NCI-H774 (cell line): ENCODE measurements at regions not wholly inside any gene's neighbourhood (a gene's known extent, or its start where the extent isn't known, plus 50 kb on each side); places are given as distances from the start of the nearest gene placed in this dataset.

ENCODE experiments used
- DNase-seq: peaks from one replicate; lab custom pipeline; 2025; lab: John Stamatoyannopoulos, UW

DNA sequence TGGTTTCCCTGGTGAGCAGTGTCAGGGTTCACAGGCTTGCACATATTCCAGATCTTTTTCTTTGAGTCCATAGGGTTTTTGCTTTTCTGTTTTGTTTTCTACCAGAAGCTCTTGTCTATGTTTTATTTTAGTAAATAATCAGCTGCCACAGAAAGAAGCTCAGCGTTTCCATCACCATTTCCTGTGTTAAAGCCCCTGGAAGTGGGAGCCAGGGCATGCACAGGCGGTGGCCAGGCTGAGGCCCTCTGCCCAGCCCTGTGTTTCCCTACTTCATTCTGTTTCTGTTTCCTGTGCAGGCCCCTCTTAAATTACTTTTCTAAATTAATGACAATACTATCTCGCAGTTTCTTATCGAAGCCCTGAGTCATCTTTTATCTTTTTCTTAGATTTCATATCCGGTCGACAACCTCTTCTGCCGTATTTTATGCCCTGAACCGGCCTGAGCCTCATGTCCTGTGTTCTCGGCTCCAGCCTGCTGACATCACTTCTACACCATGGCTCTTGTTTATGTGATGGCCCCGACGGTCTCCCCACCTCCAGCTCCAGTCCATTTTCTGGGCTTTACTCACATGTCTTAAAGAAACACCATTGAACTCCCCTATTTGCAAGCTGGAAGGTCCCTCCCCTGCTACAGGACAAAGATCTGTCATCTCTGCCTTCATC is 442.2 kb downstream of the TCERG1L start:
- DNase-seq, result no peak

- no peak for DNase-seq
Observed at GRCh38 chr10:130871406-130871805, 440.1 kb downstream of the TCERG1L start.

- no peak for DNase-seq
Observed at GRCh38 chr10:130873636-130874035, 437.9 kb downstream of the TCERG1L start.

DNA sequence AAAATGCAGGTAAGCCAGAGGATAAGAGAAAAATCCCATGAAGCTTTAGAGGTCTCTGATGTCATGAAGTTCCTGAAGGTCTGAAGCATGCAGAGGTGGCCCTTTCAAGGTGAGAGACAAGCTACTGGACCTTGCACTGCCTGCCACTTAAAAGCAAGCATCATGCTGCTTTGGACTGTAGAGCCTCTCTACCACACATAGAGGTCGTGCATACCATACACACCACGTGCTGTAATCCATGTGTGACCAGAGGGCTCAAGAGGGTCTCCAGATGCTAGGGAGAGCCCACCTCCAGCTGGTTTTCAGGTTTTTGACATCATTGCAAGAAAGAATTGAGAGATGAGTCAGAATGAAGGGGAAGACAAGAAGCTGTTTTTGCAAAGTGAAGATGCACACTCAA is 436.4 kb downstream of the TCERG1L start:
- DNase-seq, result no peak

- DNase-seq, result no peak
Observed at GRCh38 chr10:130875897-130876472, 435.5 kb downstream of the TCERG1L start.

- no peak for DNase-seq
Observed at GRCh38 chr10:130877126-130877525, 434.4 kb downstream of the TCERG1L start.

- DNase-seq, result no peak
Observed at GRCh38 chr10:130878131-130878530, 433.4 kb downstream of the TCERG1L start.

DNA sequence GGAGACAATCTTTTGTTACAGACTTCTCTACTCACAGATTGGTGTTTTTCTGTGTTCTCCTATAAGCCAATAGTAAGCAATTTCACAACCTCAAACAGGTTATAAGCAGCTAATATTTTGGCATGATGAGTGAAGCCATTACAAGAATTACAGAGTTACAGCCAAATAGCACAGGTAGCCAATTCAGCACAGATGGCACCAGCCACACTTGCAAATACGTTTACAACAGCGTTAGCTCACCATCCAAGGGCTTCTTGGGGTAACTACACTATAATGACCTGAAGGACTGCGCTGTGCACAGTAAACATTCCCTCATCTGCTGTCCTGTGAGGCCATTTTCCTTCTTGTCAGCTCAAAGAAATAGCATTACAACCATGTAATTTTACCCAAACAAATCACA is 428.6 kb downstream of the TCERG1L start:
- no peak for DNase-seq

- no peak for DNase-seq
Observed at GRCh38 chr10:130884456-130884855, 427.1 kb downstream of the TCERG1L start.

- DNase-seq, result no peak
Observed at GRCh38 chr10:130885021-130885655, 426.4 kb downstream of the TCERG1L start.

DNA sequence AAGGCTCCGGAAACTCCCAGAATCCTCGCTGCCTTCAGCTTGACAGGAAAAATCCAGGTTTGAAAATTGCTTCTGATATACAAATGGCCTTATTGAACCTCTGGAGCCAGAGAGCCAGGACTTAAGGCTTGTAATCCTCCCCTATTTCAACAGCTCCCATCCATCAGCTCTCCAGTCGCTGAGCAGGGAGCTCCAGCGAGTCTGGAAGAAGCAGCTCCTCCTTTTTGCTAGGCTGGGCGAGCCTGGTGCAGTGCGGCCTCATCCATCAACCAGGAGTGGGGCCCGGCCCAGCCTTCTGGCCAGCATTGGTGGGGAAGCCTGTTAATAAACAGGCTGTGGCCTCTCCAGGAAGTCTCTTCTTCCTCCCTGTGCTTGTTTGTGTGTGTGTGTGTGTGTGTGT is 424.4 kb downstream of the TCERG1L start:
- no peak for DNase-seq

- no peak for DNase-seq
Observed at GRCh38 chr10:130888493-130888892, 423.0 kb downstream of the TCERG1L start.

DNA sequence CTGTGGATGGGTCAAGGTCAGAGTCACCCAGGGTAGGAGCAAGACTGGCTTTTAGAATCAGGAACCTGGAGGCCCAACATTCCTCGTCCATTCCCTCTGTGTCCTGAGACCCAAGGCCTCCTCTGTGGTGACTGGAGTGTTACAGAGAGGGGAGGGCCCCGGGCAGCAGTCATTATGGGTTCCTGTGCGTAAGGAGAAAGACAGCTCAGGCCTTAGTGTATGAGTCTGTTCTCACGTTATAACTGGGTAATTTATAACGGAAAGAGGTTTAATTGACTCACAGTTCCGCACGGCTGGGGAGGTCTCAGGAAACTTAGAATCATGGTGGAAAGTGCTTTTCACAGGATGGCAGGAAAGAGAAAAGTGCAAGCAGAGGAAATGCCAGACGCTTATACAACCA is 422.3 kb downstream of the TCERG1L start:
- DNase-seq, result no peak

GRCh38 chr10:130889780-130890179 is 421.7 kb downstream of the TCERG1L start:
- DNase-seq, result no peak

GRCh38 chr10:130891066-130891465 is 420.5 kb downstream of the TCERG1L start:
- no peak for DNase-seq

DNA sequence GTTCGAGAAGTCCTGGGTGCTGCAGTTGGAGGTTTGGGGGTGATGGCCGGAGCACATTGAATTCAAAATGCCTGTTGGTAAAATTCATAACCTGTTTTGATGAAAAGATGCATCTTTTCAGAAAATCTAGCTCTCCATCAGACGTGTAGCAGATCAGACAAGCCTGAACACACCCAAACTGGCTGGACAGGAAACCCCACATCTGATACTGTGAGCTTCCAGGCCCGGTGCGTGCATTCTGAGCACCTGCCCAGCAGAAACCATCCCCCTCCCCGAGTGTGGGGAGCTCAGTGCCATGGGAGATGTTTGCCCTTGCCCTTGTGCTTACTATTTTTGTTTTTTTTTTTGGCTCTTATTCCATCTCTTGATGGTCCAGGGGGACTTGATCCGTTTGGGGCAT is 417.1 kb downstream of the TCERG1L start:
- DNase-seq, result no peak

DNA sequence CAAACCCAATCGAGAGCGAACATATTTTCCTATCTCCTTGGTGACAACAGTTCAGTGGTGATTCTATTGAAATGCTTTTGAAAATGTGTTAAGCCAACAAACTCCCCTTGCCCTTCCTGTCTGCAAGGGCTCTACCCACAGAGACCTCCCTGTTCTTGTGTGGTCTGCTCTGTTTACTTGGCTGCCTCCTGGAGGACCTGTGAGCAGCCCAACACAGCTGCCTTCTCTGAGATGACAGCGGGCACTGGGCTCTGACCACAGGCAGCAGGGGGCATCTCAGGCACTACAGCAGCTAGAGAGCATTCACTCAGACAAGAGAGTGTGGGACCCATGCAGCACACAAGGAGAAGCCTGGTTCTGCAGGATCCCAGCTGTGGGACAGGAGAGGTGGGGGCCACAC is 416.4 kb downstream of the TCERG1L start:
- no peak for DNase-seq

DNA sequence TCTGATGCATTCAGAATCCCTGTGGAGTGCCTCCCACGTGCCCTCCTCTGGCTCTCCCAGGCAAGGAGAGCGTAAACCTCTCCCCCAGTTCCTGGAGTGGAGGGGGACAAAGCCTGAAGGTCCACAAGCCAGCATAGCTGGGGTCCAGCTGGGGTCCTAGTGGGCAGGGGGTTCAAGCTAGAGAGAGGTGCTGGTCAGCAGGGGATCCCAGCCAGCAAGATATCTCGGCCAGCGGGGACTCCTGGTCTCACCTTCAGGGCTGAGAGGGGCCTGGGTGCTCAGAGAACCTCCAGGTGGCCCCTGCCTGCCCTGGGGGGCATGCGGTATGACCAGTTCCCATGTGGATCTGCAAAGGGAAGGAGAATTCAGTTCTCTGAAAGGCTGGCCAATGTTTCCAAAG is 413.7 kb downstream of the TCERG1L start:
- DNase-seq, result no peak

DNA sequence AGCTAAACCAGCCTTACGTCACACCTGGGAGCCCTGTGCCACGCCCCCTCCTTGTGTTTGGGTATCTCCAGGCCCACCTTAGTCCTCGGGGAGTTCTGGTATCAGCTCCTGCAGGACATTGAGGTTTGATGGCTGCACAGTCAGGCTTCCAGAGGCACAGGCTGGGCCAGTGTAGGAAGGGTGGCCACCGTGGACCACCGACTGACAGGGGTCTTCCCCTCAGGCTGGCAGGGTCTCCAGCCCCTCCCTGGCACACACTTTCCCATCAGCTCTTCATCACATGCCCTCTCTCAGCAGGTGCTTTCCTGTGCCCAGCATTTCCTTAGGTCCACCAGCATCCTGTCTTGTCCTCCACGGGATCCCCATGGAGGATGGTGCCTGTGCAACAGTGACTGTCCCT is 413.1 kb downstream of the TCERG1L start:
- DNase-seq, result no peak

DNA sequence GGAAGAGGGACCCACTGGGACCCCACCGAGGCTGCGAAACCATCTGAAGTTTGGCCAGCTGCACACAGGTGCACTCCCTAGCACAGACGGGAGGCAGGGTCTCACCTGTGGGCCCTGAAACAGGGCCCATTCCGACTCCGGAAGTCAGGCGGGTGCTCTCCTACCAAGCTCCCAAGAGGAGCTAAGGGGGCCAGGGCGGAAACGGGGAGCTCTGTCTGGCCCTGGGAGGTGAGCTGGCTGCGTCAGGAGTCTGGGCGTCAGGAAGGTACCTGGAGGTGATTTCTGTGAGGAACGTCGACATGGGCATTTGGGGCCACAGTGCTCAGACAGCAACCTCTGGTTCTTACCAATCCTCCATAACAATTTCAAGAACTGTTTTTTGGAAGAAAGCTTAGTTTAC is 411.7 kb downstream of the TCERG1L start:
- DNase-seq, result no peak

GRCh38 chr10:130900441-130901160 is 410.9 kb downstream of the TCERG1L start:
- no peak for DNase-seq

- no peak for DNase-seq
Observed at GRCh38 chr10:130901311-130902165, 410.0 kb downstream of the TCERG1L start.
